Loucy (cell line): ENCODE measurements at regions not wholly inside any gene's neighbourhood (a gene's known extent, or its start where the extent isn't known, plus 50 kb on each side); places are given as distances from the start of the nearest gene placed in this dataset.

ENCODE experiments used
- H2AFZ ChIP-seq: fragments of 200-600 bp; sonication (generic); 2 replicates; pipeline ENCODE4 v1.6.0; 2016; ENCODE audit warnings: antibody characterized with exemption, mild to moderate bottlenecking, low read length, moderate library complexity
- H3F3A ChIP-seq: fragments of 200-600 bp; 2 replicates; pipeline ENCODE4 v1.6.0; 2016; ENCODE audit warnings: antibody characterized with exemption, low read depth, mild to moderate bottlenecking
- H3K27me3 ChIP-seq: fragments of 200-600 bp; sonication (generic); 2 replicates; pipeline ENCODE4 v1.6.1; 2014; ENCODE audit warnings: low read length, mild to moderate bottlenecking; ENCODE audit not compliant: insufficient read depth, poor library complexity, severe bottlenecking
- H3K36me3 ChIP-seq: fragments of 200-600 bp; sonication (generic); 2 replicates; pipeline ENCODE4 v1.6.1; 2016; ENCODE audit warnings: low read length; ENCODE audit not compliant: insufficient read depth
- H3K4me1 ChIP-seq: fragments of 200-600 bp; sonication (generic); 2 replicates; pipeline ENCODE4 v1.5.1; 2014; ENCODE audit warnings: low read length, mild to moderate bottlenecking; ENCODE audit not compliant: insufficient read depth, poor library complexity, severe bottlenecking
- H3K4me2 ChIP-seq: fragments of 200-600 bp; sonication (generic); 2 replicates; pipeline ENCODE4 v1.6.0; 2014; ENCODE audit warnings: antibody characterized with exemption, low read length, low read depth, mild to moderate bottlenecking; ENCODE audit not compliant: poor library complexity, severe bottlenecking
- H3K4me3 ChIP-seq: fragments of 200-600 bp; sonication (generic); 2 replicates; pipeline ENCODE4 v1.5.1; 2014; ENCODE audit warnings: low read length, mild to moderate bottlenecking, mixed read lengths; ENCODE audit not compliant: poor library complexity, severe bottlenecking
- H3K79me2 ChIP-seq: fragments of 200-600 bp; sonication (generic); 2 replicates; pipeline ENCODE4 v1.6.1; 2014; ENCODE audit warnings: low read length; ENCODE audit not compliant: insufficient read depth
- H3K9ac ChIP-seq: fragments of 200-600 bp; sonication (generic); 2 replicates; pipeline ENCODE4 v1.6.0; 2014; ENCODE audit warnings: mild to moderate bottlenecking, low read depth, low read length, moderate library complexity; ENCODE audit not compliant: poor library complexity, severe bottlenecking
- H3K9me2 ChIP-seq: fragments of 200-600 bp; sonication (generic); replicated peaks from 2 replicates; pipeline ENCODE4 v1.6.1; 2016; ENCODE audit warnings: low read depth, low read length, mixed read lengths
- H3K9me3 ChIP-seq: fragments of 200-600 bp; sonication (generic); 2 replicates; pipeline ENCODE4 v1.6.1; 2014; ENCODE audit warnings: mild to moderate bottlenecking, antibody characterized with exemption, low read length, low read depth; ENCODE audit not compliant: insufficient read depth
- H4K20me1 ChIP-seq: fragments of 200-600 bp; sonication (generic); 2 replicates; pipeline ENCODE4 v1.6.0; 2014; ENCODE audit warnings: antibody characterized with exemption, low read length, mild to moderate bottlenecking; ENCODE audit not compliant: insufficient read depth, poor library complexity, severe bottlenecking
- EZH2phosphoT487 ChIP-seq: fragments of 200-600 bp; IDR thresholded peaks from 2 replicates; pipeline ENCODE4 v1.6.1; 2018; ENCODE audit warnings: antibody characterized with exemption, mild to moderate bottlenecking, moderate library complexity, borderline replicate concordance
- TF ChIP-seq, protein P1 (sequence below): fragments of 200-600 bp; sonication (generic); conservative IDR thresholded peaks from 2 replicates; pipeline ENCODE4 v1.5.1; 2014; ENCODE audit warnings: mild to moderate bottlenecking, antibody characterized with exemption, low read length

DNA sequence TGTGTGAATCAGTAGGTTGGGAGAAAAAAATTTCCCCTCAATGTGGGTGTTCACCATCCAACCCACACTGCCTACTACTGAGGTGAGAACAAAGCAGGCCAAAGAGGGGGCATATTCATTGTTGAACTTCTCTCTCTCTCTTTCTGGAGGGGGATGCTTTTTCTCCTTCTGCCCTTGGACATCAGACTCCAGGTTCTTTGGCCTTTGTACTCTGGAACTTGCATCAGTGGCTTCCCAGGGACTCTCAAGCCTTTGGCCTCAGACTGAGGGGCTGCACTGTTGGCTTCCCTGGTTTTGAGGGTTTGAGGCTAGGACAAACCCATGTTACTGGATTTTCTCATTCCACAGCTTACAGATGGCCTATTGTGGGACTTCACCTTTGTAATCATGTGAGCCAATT, 417.2 kb downstream of the ELAVL2 start:
- Histone ChIP-seq H3K36me3 (no peaks in the 10 kb centered on the region), H3K9me2 (no peaks in the 10 kb centered on the region), H3K4me1 (no peaks in the 10 kb centered on the region), H3K4me3 (no peak overlapping the region), H3F3A (no peaks in the 10 kb centered on the region), H3K9me3 (no peaks in the 10 kb centered on the region), H3K79me2 (no peaks in the 10 kb centered on the region), H4K20me1 (no peaks in the 10 kb centered on the region), H3K9ac (no peak overlapping the region), H3K27me3 (no peaks in the 10 kb centered on the region), H3K4me2 (no peak overlapping the region), H2AFZ (no peak overlapping the region)
- TF ChIP-seq, protein P1, sequence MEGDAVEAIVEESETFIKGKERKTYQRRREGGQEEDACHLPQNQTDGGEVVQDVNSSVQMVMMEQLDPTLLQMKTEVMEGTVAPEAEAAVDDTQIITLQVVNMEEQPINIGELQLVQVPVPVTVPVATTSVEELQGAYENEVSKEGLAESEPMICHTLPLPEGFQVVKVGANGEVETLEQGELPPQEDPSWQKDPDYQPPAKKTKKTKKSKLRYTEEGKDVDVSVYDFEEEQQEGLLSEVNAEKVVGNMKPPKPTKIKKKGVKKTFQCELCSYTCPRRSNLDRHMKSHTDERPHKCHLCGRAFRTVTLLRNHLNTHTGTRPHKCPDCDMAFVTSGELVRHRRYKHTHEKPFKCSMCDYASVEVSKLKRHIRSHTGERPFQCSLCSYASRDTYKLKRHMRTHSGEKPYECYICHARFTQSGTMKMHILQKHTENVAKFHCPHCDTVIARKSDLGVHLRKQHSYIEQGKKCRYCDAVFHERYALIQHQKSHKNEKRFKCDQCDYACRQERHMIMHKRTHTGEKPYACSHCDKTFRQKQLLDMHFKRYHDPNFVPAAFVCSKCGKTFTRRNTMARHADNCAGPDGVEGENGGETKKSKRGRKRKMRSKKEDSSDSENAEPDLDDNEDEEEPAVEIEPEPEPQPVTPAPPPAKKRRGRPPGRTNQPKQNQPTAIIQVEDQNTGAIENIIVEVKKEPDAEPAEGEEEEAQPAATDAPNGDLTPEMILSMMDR = no peak
- TF ChIP-seq EZH2phosphoT487 = no peak

- no peaks in the 10 kb centered on the region for H4K20me1 ChIP-seq
- no peaks in the 10 kb centered on the region for H3K9me3 ChIP-seq
- no peak overlapping the region for H3K4me3 ChIP-seq
- TF ChIP-seq, protein P1 = no peak
- no peak for TF ChIP-seq EZH2phosphoT487
- no peaks in the 10 kb centered on the region for H3K36me3 ChIP-seq
- H3K4me1 ChIP-seq = no peaks in the 10 kb centered on the region
- H3K9me2 ChIP-seq = no peaks in the 10 kb centered on the region
- H3K79me2 ChIP-seq = no peaks in the 10 kb centered on the region
- no peaks in the 10 kb centered on the region for H3K27me3 ChIP-seq
- H3F3A ChIP-seq = no peaks in the 10 kb centered on the region
- H3K4me2 ChIP-seq = no peak overlapping the region
- no peak overlapping the region for H3K9ac ChIP-seq
- H2AFZ ChIP-seq = no peak overlapping the region
Measured at GRCh38 chr9:23412046-23412445, 414.0 kb downstream of the ELAVL2 start.

GRCh38 chr9:23412458-23412857, 413.6 kb downstream of the ELAVL2 start:
- Histone ChIP-seq H3K36me3 (no peaks in the 10 kb centered on the region), H3K4me2 (no peak overlapping the region), H4K20me1 (no peaks in the 10 kb centered on the region), H2AFZ (no peak overlapping the region), H3K9ac (no peak overlapping the region), H3F3A (no peaks in the 10 kb centered on the region), H3K9me3 (no peaks in the 10 kb centered on the region), H3K27me3 (no peaks in the 10 kb centered on the region), H3K79me2 (no peaks in the 10 kb centered on the region), H3K9me2 (no peaks in the 10 kb centered on the region), H3K4me1 (no peaks in the 10 kb centered on the region), H3K4me3 (no peak overlapping the region)
- no peak for TF ChIP-seq EZH2phosphoT487
- TF ChIP-seq, protein P1 = no peak
